ENCODE measurements at regions not wholly inside any gene's neighbourhood (a gene's known extent, or its start where the extent isn't known, plus 50 kb on each side); places are given as distances from the start of the nearest gene placed in this dataset.
A peak's percentile ranks its signal among the peaks of the same experiment; 100 is the strongest.

GRCh38 chr9:90333226-90333625 is 309.4 kb downstream of the DIRAS2 start:
- H3K23ac ChIP-seq (ENCODE audit: low read length) = no peak overlapping the region
- no CpG with 5 or more reads among the region's 2 CpGs for WGBS (ENCODE audit: extremely low coverage, insufficient coverage, insufficient read length)
- H3K9me3 ChIP-seq (ENCODE audit: insufficient read depth, low read depth, low read length) = no peaks in the 10 kb centered on the region
- no peak overlapping the region for H3K14ac ChIP-seq (ENCODE audit: low read length)
- no peaks in the 10 kb centered on the region for H3K79me1 ChIP-seq (ENCODE audit: low read length)
- H4K8ac ChIP-seq (ENCODE audit: low read depth, low read length) = no peak overlapping the region
- H3K27me3 ChIP-seq (ENCODE audit: insufficient read depth, low read length) = no peaks in the 10 kb centered on the region
- no peak overlapping the region for H2BK12ac ChIP-seq (ENCODE audit: low read length)
- no peak overlapping the region for H3K4me2 ChIP-seq (ENCODE audit: low read length)
- H4K12ac ChIP-seq (ENCODE audit: low read depth, low read length) = no peak overlapping the region
- no peaks in the 10 kb centered on the region for H3K36me3 ChIP-seq (ENCODE audit: control insufficient read depth in 1 of 2, insufficient read depth in 2 of 2, low read length in 2 of 2)
- no peak overlapping the region for H3K9ac ChIP-seq (ENCODE audit: low read length)
- H3K18ac ChIP-seq (ENCODE audit: low read length) = no peak overlapping the region
- H3K4ac ChIP-seq (ENCODE audit: low read depth, low read length) = no peak overlapping the region
- no peak overlapping the region for H2AK5ac ChIP-seq (ENCODE audit: low read length)
- no peaks in the 10 kb centered on the region for H3K79me2 ChIP-seq (ENCODE audit: control insufficient read depth, insufficient read depth, low read length, poor library complexity)
- H3K4me3 ChIP-seq (ENCODE audit: low read depth, low read length) = no peak overlapping the region
- no peak overlapping the region for H2AFZ ChIP-seq (ENCODE audit: insufficient read depth, low read length, poor library complexity)
- no peak overlapping the region for H3K27ac ChIP-seq (ENCODE audit: low read depth, low read length)
- peak in 1 of 2 donors; percentile 7 for DNase-seq
- peaks cover 2 to 3% of the 10 kb centered on the region in 2 experiments for H3K4me1 ChIP-seq (ENCODE audit: control insufficient read depth in 1 of 2, insufficient read depth in 2 of 2, low read length in 2 of 2)
- no peak overlapping the region for H2BK5ac ChIP-seq (ENCODE audit: low read depth, low read length, poor library complexity)
- H2BK120ac ChIP-seq (ENCODE audit: insufficient read depth, low read length, poor library complexity) = no peak overlapping the region
- no peak overlapping the region for H4K91ac ChIP-seq (ENCODE audit: low read depth, low read length)

GRCh38 chr9:90340421-90340820 is 302.2 kb downstream of the DIRAS2 start:
- Histone ChIP-seq H3K36me3 (ENCODE audit: control insufficient read depth in 1 of 2, insufficient read depth in 2 of 2, low read length in 2 of 2) (no peaks in the 10 kb centered on the region), H2AFZ (ENCODE audit: insufficient read depth, low read length, poor library complexity) (no peak overlapping the region), H3K4me1 (ENCODE audit: control insufficient read depth in 1 of 2, insufficient read depth in 2 of 2, low read length in 2 of 2) (peaks cover 0 to 3% of the 10 kb centered on the region in 2 experiments), H2BK12ac (ENCODE audit: low read length) (no peak overlapping the region), H3K79me2 (ENCODE audit: control insufficient read depth, insufficient read depth, low read length, poor library complexity) (no peaks in the 10 kb centered on the region), H3K79me1 (ENCODE audit: low read length) (no peaks in the 10 kb centered on the region), H2BK5ac (ENCODE audit: low read depth, low read length, poor library complexity) (no peak overlapping the region), H4K8ac (ENCODE audit: low read depth, low read length) (no peak overlapping the region), H4K12ac (ENCODE audit: low read depth, low read length) (no peak overlapping the region), H3K4ac (ENCODE audit: low read depth, low read length) (no peak overlapping the region), H3K4me2 (ENCODE audit: low read length) (no peak overlapping the region), H3K27me3 (ENCODE audit: insufficient read depth, low read length) (no peaks in the 10 kb centered on the region), H2BK120ac (ENCODE audit: insufficient read depth, low read length, poor library complexity) (no peak overlapping the region), H3K9ac (ENCODE audit: low read length) (no peak overlapping the region), H3K23ac (ENCODE audit: low read length) (no peak overlapping the region), H3K18ac (ENCODE audit: low read length) (no peak overlapping the region), H3K9me3 (ENCODE audit: insufficient read depth, low read depth, low read length) (no peaks in the 10 kb centered on the region), H2AK5ac (ENCODE audit: low read length) (no peak overlapping the region), H4K91ac (ENCODE audit: low read depth, low read length) (no peak overlapping the region), H3K27ac (ENCODE audit: low read depth, low read length) (no peak overlapping the region), H3K14ac (ENCODE audit: low read length) (no peak overlapping the region), H3K4me3 (ENCODE audit: low read depth, low read length) (no peak overlapping the region)
- DNase-seq = no peak

DNA sequence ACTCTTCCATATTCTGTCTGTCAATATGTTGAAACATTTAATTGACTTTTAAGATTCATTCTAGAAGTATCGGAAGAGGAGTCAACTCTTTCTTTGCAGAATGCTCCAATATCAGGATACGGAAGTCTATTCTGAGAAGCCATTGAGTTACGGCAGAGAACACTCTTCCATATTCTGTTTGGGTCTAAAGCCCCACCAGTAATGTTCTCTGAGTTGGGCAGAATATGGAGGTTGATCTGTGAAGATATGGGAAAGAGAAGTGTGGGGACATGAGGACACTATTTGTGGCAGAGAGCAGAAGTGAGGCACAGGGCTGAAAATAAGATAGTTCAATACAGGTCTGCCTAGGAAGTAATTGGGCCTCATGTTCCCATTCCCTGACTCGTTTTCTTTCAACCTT is 300.0 kb downstream of the DIRAS2 start:
- no peak overlapping the region for H2AFZ ChIP-seq (ENCODE audit: insufficient read depth, low read length, poor library complexity)

GRCh38 chr9:90343366-90343765 is 299.3 kb downstream of the DIRAS2 start:
- Histone ChIP-seq H3K27me3 (ENCODE audit: insufficient read depth, low read length) (no peaks in the 10 kb centered on the region), H4K91ac (ENCODE audit: low read depth, low read length) (no peak overlapping the region), H3K79me1 (ENCODE audit: low read length) (no peaks in the 10 kb centered on the region), H3K79me2 (ENCODE audit: control insufficient read depth, insufficient read depth, low read length, poor library complexity) (no peaks in the 10 kb centered on the region), H4K8ac (ENCODE audit: low read depth, low read length) (no peak overlapping the region), H3K14ac (ENCODE audit: low read length) (no peak overlapping the region), H2BK12ac (ENCODE audit: low read length) (no peak overlapping the region), H2AFZ (ENCODE audit: insufficient read depth, low read length, poor library complexity) (no peak overlapping the region), H3K4ac (ENCODE audit: low read depth, low read length) (no peak overlapping the region), H4K12ac (ENCODE audit: low read depth, low read length) (no peak overlapping the region), H3K9ac (ENCODE audit: low read length) (no peak overlapping the region), H3K9me3 (ENCODE audit: insufficient read depth, low read depth, low read length) (no peaks in the 10 kb centered on the region), H3K27ac (ENCODE audit: low read depth, low read length) (no peak overlapping the region), H2BK5ac (ENCODE audit: low read depth, low read length, poor library complexity) (no peak overlapping the region), H3K4me2 (ENCODE audit: low read length) (no peak overlapping the region), H3K4me3 (ENCODE audit: low read depth, low read length) (no peak overlapping the region), H3K4me1 (ENCODE audit: control insufficient read depth in 1 of 2, insufficient read depth in 2 of 2, low read length in 2 of 2) (peaks cover 0 to 3% of the 10 kb centered on the region in 2 experiments), H3K18ac (ENCODE audit: low read length) (no peak overlapping the region), H2BK120ac (ENCODE audit: insufficient read depth, low read length, poor library complexity) (no peak overlapping the region), H3K36me3 (ENCODE audit: control insufficient read depth in 1 of 2, insufficient read depth in 2 of 2, low read length in 2 of 2) (no peaks in the 10 kb centered on the region), H3K23ac (ENCODE audit: low read length) (no peak overlapping the region), H2AK5ac (ENCODE audit: low read length) (no peak overlapping the region)
- DNase-seq = peak in 1 of 2 donors; percentile 17
- WGBS (ENCODE audit: extremely low coverage, insufficient coverage, insufficient read length) = no CpG with 5 or more reads among the region's 3 CpGs

More for the DNA sequence above, 300.0 kb downstream of the DIRAS2 start:
- Histone ChIP-seq H3K18ac (ENCODE audit: low read length) (no peak overlapping the region), H2BK12ac (ENCODE audit: low read length) (no peak overlapping the region), H2BK5ac (ENCODE audit: low read depth, low read length, poor library complexity) (no peak overlapping the region), H3K79me1 (ENCODE audit: low read length) (no peaks in the 10 kb centered on the region), H3K4me2 (ENCODE audit: low read length) (no peak overlapping the region), H3K23ac (ENCODE audit: low read length) (no peak overlapping the region), H3K27ac (ENCODE audit: low read depth, low read length) (no peak overlapping the region), H3K27me3 (ENCODE audit: insufficient read depth, low read length) (no peaks in the 10 kb centered on the region), H3K9ac (ENCODE audit: low read length) (no peak overlapping the region), H3K4me3 (ENCODE audit: low read depth, low read length) (no peak overlapping the region), H4K8ac (ENCODE audit: low read depth, low read length) (no peak overlapping the region), H3K79me2 (ENCODE audit: control insufficient read depth, insufficient read depth, low read length, poor library complexity) (no peaks in the 10 kb centered on the region), H3K4ac (ENCODE audit: low read depth, low read length) (no peak overlapping the region), H3K14ac (ENCODE audit: low read length) (no peak overlapping the region), H3K4me1 (ENCODE audit: control insufficient read depth in 1 of 2, insufficient read depth in 2 of 2, low read length in 2 of 2) (peaks cover 0 to 3% of the 10 kb centered on the region in 2 experiments), H3K9me3 (ENCODE audit: insufficient read depth, low read depth, low read length) (no peaks in the 10 kb centered on the region), H4K12ac (ENCODE audit: low read depth, low read length) (no peak overlapping the region), H2BK120ac (ENCODE audit: insufficient read depth, low read length, poor library complexity) (no peak overlapping the region), H3K36me3 (ENCODE audit: control insufficient read depth in 1 of 2, insufficient read depth in 2 of 2, low read length in 2 of 2) (no peaks in the 10 kb centered on the region), H2AK5ac (ENCODE audit: low read length) (no peak overlapping the region), H4K91ac (ENCODE audit: low read depth, low read length) (no peak overlapping the region)
- DNase-seq = no peak
- WGBS (ENCODE audit: extremely low coverage, insufficient coverage, insufficient read length) = no CpG with 5 or more reads among the region's 4 CpGs
